ENCODE measurements at regions not wholly inside any gene's neighbourhood (a gene's known extent, or its start where the extent isn't known, plus 50 kb on each side); places are given as distances from the start of the nearest gene placed in this dataset.

- Mint-ChIP-seq H3K36me3 (ENCODE audit: insufficient read depth, unreplicated experiment) (no peaks in the 10 kb centered on the region), H3K27me3 (ENCODE audit: insufficient read depth, unreplicated experiment) (peaks cover 10% of the 10 kb centered on the region), H3K4me3 (ENCODE audit: unreplicated experiment) (no peak overlapping the region), H3K27ac (ENCODE audit: unreplicated experiment) (no peak overlapping the region), H3K4me1 (ENCODE audit: low read depth, unreplicated experiment) (no peaks in the 10 kb centered on the region), H3K9me3 (ENCODE audit: unreplicated experiment) (no peaks in the 10 kb centered on the region)
- Histone ChIP-seq H3K9me3 (no peaks in the 10 kb centered on the region), H3K4me1 (no peaks in the 10 kb centered on the region), H3K4me3 (ENCODE audit: low read depth, low read length) (no peak overlapping the region), H3K27me3 (replicated peaks; ENCODE audit: control insufficient read depth, insufficient read depth, low read length) (no peaks in the 10 kb centered on the region; the same call in 1 of the 2 replicates), H3K36me3 (ENCODE audit: control insufficient read depth, insufficient read depth, low read length) (no peaks in the 10 kb centered on the region)
- intact Hi-C loops (cut with micrococcal nuclease; ENCODE audit: unreplicated experiment), result no loop called here
- DNase-seq, result no peak
- TF ChIP-seq, protein P1, sequence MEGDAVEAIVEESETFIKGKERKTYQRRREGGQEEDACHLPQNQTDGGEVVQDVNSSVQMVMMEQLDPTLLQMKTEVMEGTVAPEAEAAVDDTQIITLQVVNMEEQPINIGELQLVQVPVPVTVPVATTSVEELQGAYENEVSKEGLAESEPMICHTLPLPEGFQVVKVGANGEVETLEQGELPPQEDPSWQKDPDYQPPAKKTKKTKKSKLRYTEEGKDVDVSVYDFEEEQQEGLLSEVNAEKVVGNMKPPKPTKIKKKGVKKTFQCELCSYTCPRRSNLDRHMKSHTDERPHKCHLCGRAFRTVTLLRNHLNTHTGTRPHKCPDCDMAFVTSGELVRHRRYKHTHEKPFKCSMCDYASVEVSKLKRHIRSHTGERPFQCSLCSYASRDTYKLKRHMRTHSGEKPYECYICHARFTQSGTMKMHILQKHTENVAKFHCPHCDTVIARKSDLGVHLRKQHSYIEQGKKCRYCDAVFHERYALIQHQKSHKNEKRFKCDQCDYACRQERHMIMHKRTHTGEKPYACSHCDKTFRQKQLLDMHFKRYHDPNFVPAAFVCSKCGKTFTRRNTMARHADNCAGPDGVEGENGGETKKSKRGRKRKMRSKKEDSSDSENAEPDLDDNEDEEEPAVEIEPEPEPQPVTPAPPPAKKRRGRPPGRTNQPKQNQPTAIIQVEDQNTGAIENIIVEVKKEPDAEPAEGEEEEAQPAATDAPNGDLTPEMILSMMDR (IDR thresholded peaks at IDR 0.05; ENCODE audit: insufficient read depth in 1 of 2, low read depth in 1 of 2, low read length in 1 of 2, severe bottlenecking in 1 of 2, unreplicated experiment in 1 of 2), result no peak
- POLR2A ChIA-PET, result no interaction called here
- CTCF ChIA-PET, result no interaction called here
- no TSS peak for BruUV-seq (replicated peaks)
Observed at GRCh38 chr5:57601996-57602395, 119.4 kb upstream of the ACTBL2 start.

DNA sequence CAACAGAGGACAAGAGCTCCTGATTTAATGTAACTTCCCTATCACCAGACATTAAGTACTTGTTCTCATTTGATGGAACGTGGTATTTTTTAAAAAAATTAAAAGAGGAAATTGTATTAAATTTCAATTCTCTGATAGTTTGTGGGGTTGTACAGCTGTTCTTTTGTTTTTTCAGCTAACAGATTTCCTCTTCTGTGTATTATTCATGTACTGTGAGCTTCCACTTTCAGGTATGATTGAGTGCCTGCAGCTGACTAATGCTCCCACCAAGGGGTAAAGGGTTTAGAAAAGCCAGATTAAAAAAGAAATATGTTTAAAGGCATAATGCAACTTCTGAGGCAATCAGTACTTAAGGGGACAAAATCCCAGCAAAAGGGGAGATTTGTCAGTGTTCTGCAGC is 117.7 kb upstream of the ACTBL2 start:
- Mint-ChIP-seq H3K9me3 (ENCODE audit: unreplicated experiment) (no peaks in the 10 kb centered on the region), H3K4me3 (ENCODE audit: unreplicated experiment) (no peak overlapping the region), H3K4me1 (ENCODE audit: low read depth, unreplicated experiment) (no peaks in the 10 kb centered on the region), H3K27me3 (ENCODE audit: insufficient read depth, unreplicated experiment) (peaks cover 10% of the 10 kb centered on the region), H3K36me3 (ENCODE audit: insufficient read depth, unreplicated experiment) (no peaks in the 10 kb centered on the region), H3K27ac (ENCODE audit: unreplicated experiment) (no peak overlapping the region)
- CTCF ChIA-PET, result no interaction called here
- POLR2A ChIA-PET, result no interaction called here
- TF ChIP-seq, protein P1 (IDR thresholded peaks at IDR 0.05; ENCODE audit: insufficient read depth in 1 of 2, low read depth in 1 of 2, low read length in 1 of 2, severe bottlenecking in 1 of 2, unreplicated experiment in 1 of 2), result no peak
- BruUV-seq (replicated peaks), result no TSS peak
- no peak for DNase-seq
- Histone ChIP-seq H3K4me1 (no peaks in the 10 kb centered on the region), H3K27me3 (replicated peaks; ENCODE audit: control insufficient read depth, insufficient read depth, low read length) (no peaks in the 10 kb centered on the region; the same call in 1 of the 2 replicates), H3K9me3 (no peaks in the 10 kb centered on the region), H3K4me3 (ENCODE audit: low read depth, low read length) (no peak overlapping the region), H3K36me3 (ENCODE audit: control insufficient read depth, insufficient read depth, low read length) (no peaks in the 10 kb centered on the region)
- intact Hi-C loops (cut with micrococcal nuclease; ENCODE audit: unreplicated experiment), result no loop called here

GRCh38 chr5:57598756-57599155 is 116.1 kb upstream of the ACTBL2 start:
- Mint-ChIP-seq H3K36me3 (ENCODE audit: insufficient read depth, unreplicated experiment) (no peaks in the 10 kb centered on the region), H3K9me3 (ENCODE audit: unreplicated experiment) (no peaks in the 10 kb centered on the region), H3K4me3 (ENCODE audit: unreplicated experiment) (no peak overlapping the region), H3K27me3 (ENCODE audit: insufficient read depth, unreplicated experiment) (peaks cover 5% of the 10 kb centered on the region), H3K4me1 (ENCODE audit: low read depth, unreplicated experiment) (no peaks in the 10 kb centered on the region), H3K27ac (ENCODE audit: unreplicated experiment) (no peak overlapping the region)
- no peak for DNase-seq
- intact Hi-C loops (cut with micrococcal nuclease; ENCODE audit: unreplicated experiment), result no loop called here
- ChIA-PET CTCF (no interaction called here), POLR2A (no interaction called here)
- Histone ChIP-seq H3K36me3 (ENCODE audit: control insufficient read depth, insufficient read depth, low read length) (no peaks in the 10 kb centered on the region), H3K4me3 (ENCODE audit: low read depth, low read length) (no peak overlapping the region), H3K9me3 (no peaks in the 10 kb centered on the region), H3K27me3 (replicated peaks; ENCODE audit: control insufficient read depth, insufficient read depth, low read length) (no peaks in the 10 kb centered on the region; the same call in 1 of the 2 replicates), H3K4me1 (no peaks in the 10 kb centered on the region)
- no TSS peak for BruUV-seq (replicated peaks)
- TF ChIP-seq, protein P1 (IDR thresholded peaks at IDR 0.05; ENCODE audit: insufficient read depth in 1 of 2, low read depth in 1 of 2, low read length in 1 of 2, severe bottlenecking in 1 of 2, unreplicated experiment in 1 of 2), result no peak
